ENCODE measurements at regions not wholly inside any gene's neighbourhood (a gene's known extent, or its start where the extent isn't known, plus 50 kb on each side); places are given as distances from the start of the nearest gene placed in this dataset.

DNA sequence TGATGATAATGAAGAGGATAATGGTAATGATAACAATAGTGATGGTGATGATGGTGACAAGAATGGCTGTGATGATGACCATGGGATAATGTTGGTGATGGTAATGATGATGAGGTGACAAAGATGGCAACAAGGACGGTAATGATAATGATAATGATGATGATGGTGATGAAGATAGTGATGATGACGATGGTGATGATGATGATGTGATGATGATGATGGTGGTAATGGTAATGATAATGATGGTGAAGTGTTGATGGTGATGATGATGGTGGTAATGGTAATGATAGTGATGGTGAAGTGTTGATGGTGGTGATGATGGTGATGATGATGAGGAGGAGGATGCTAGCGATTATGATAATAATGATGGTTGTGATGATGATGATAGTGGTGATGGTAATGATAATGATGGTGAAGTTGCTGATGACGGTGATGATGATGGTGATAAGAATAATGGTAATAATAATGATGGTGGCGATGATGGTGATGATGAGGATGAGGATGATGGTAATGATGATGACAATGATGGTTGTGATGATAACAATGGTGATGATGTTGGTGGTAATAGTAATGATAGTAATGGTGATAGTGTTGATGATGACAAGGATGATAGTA is 54.7 kb upstream of the OPCML start:
- no peak for TF ChIP-seq RXRB (CRISPR knock-in tag; IDR thresholded peaks at IDR 0.05; ENCODE audit: borderline replicate concordance)
- TF ChIP-seq ZFY (CRISPR knock-in tag; IDR thresholded peaks at IDR 0.05): no peak
- TF ChIP-seq, protein P1, sequence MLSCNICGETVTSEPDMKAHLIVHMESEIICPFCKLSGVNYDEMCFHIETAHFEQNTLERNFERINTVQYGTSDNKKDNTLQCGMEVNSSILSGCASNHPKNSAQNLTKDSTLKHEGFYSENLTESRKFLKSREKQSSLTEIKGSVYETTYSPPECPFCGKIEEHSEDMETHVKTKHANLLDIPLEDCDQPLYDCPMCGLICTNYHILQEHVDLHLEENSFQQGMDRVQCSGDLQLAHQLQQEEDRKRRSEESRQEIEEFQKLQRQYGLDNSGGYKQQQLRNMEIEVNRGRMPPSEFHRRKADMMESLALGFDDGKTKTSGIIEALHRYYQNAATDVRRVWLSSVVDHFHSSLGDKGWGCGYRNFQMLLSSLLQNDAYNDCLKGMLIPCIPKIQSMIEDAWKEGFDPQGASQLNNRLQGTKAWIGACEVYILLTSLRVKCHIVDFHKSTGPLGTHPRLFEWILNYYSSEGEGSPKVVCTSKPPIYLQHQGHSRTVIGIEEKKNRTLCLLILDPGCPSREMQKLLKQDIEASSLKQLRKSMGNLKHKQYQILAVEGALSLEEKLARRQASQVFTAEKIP (CRISPR knock-in tag; IDR thresholded peaks at IDR 0.05; ENCODE audit: borderline replicate concordance): no peak
- no peak for TF ChIP-seq GABPA (IDR thresholded peaks at IDR 0.05; ENCODE audit: low read depth, low read length)
- TF ChIP-seq GABPA (CRISPR knock-in tag; IDR thresholded peaks at IDR 0.05; ENCODE audit: low read depth): no peak
- TF ChIP-seq SNRNP70 (IDR thresholded peaks at IDR 0.05; ENCODE audit: low read depth, low read length): no peak
